ENCODE measurements at regions not wholly inside any gene's neighbourhood (a gene's known extent, or its start where the extent isn't known, plus 50 kb on each side); places are given as distances from the start of the nearest gene placed in this dataset.
A peak's percentile ranks its signal among the peaks of the same experiment; 100 is the strongest.

DNA sequence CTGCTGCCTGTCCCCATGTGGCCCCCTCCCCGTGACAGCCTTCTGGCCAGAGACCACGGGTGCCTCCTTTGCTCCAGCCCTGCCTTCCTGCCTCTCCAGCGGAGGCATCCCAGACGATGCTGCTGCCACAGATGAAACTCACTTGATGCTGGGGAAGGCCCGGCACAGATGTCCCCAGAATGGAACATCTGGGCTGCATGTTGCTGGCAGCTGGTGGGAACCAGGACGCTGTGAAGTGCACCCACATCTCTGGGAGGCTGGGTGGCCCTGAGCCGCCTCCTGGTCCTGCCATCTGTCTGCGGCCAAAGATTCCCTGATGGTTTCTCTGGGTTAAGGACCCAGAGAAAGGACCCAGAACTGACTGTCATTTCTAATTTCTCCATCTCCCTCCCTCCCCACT, 51.9 kb upstream of the PTPRS start:
- Histone ChIP-seq H3K27me3 (ENCODE audit: control insufficient read depth, insufficient read depth, low read length) (peaks cover 9% of the 10 kb centered on the region), H3K9me3 (ENCODE audit: control insufficient read depth in 2 of 3, insufficient read depth in 1 of 3, low read length in 3 of 3) (peaks cover 0 to 2% (median 0%) of the 10 kb centered on the region in 3 donors), H3K27ac (ENCODE audit: low read depth in 2 of 2, low read length in 2 of 2) (no peak overlapping the region), H3K4me3 (ENCODE audit: low read length in 3 of 3) (no peak overlapping the region), H3K36me3 (ENCODE audit: control insufficient read depth in 2 of 3, insufficient read depth in 3 of 3, low read length in 3 of 3) (no peaks in the 10 kb centered on the region), H3K9ac (ENCODE audit: low read length in 3 of 3) (no peak overlapping the region), H3K4me1 (ENCODE audit: control insufficient read depth in 2 of 3, insufficient read depth in 2 of 3, low read depth in 1 of 3, low read length in 3 of 3) (no peaks in the 10 kb centered on the region)
- no peak for FAIRE-seq
- intact Hi-C loops (cut with DNase I), result no loop called here
- TF ChIP-seq CTCF (IDR thresholded peaks at IDR 0.05; ENCODE audit: borderline replicate concordance, extremely low read depth, insufficient read depth), result no peak
- no peak for DNase-seq

- Histone ChIP-seq H3K4me3 (ENCODE audit: low read length in 3 of 3) (no peak overlapping the region), H3K27me3 (ENCODE audit: control insufficient read depth, insufficient read depth, low read length) (peaks cover 9% of the 10 kb centered on the region), H3K9me3 (ENCODE audit: control insufficient read depth in 2 of 3, insufficient read depth in 1 of 3, low read length in 3 of 3) (no peaks in the 10 kb centered on the region), H3K27ac (ENCODE audit: low read depth in 2 of 2, low read length in 2 of 2) (no peak overlapping the region), H3K4me1 (ENCODE audit: control insufficient read depth in 2 of 3, insufficient read depth in 2 of 3, low read depth in 1 of 3, low read length in 3 of 3) (no peaks in the 10 kb centered on the region), H3K36me3 (ENCODE audit: control insufficient read depth in 2 of 3, insufficient read depth in 3 of 3, low read length in 3 of 3) (no peaks in the 10 kb centered on the region), H3K9ac (ENCODE audit: low read length in 3 of 3) (no peak overlapping the region)
- no peak for TF ChIP-seq CTCF (IDR thresholded peaks at IDR 0.05; ENCODE audit: borderline replicate concordance, extremely low read depth, insufficient read depth)
- intact Hi-C loops (cut with DNase I), result no loop called here
- FAIRE-seq (no peak), DNase-seq (no peak)
These were observed 52.5 kb upstream of the PTPRS start for GRCh38 chr19:5393088-5393487.

DNA sequence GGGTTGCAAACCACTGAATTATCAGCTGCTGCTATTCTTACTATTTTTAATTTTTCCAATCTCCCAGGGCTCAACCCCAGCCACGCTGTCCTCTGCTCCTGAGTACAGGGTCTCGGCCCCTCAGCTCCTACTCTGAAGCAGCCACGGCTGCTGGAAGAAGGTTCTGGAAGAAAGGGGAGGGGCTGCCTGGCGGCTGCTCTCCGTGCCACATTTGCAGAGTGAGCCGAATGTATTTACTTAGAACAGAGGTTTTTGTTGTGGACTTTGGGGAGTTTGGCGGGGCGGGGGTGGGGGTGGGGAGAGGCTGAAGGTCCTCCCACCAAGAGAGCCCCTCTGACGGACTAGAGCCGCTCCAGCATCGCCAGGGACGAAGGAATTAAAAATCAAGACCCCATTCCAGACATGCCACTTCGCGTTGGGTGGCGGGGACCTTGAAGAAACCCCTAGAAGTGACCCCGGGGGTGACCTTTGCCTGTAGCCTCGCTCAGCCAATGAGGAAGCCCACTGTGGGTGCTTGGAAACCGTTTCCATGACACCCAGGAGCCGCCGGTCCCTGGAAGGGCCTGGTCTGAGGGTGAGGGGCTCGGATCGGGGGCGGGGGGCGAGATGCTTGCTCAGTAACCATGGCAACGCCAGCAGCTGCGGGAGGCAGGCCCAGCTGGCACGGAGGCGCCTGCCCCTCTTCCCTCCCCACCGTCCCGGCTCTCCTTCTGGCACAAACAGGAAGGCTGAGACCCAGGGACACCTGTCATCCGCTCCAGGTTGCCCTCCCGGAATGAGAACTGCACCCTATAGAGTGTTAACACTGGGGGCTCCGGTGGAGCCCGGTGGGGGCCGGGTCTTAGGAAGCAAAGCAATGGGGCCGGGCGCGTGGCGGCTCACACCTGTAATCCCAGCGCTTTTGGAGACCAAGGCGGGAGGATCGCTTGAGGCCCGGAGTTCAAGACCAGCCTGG, 54.2 kb upstream of the PTPRS start:
- no peak for TF ChIP-seq CTCF (IDR thresholded peaks at IDR 0.05; ENCODE audit: borderline replicate concordance, extremely low read depth, insufficient read depth)
- FAIRE-seq, result no peak
- intact Hi-C loops (cut with DNase I), result no loop called here
- no peaks in the 10 kb centered on the region for H3K4me1 ChIP-seq (ENCODE audit: control insufficient read depth in 2 of 3, insufficient read depth in 2 of 3, low read depth in 1 of 3, low read length in 3 of 3)
- no peak overlapping the region for H3K27ac ChIP-seq (ENCODE audit: low read depth in 2 of 2, low read length in 2 of 2)
- no peak overlapping the region for H3K9ac ChIP-seq (ENCODE audit: low read length in 3 of 3)
- H3K27me3 ChIP-seq (ENCODE audit: control insufficient read depth, insufficient read depth, low read length), result peaks cover 9% of the 10 kb centered on the region
- H3K9me3 ChIP-seq (ENCODE audit: control insufficient read depth in 2 of 3, insufficient read depth in 1 of 3, low read length in 3 of 3), result no peaks in the 10 kb centered on the region
- DNase-seq, result peak in 1 of 5 donors; percentile 58
- H3K4me3 ChIP-seq (ENCODE audit: low read length in 3 of 3), result no peak overlapping the region
- no peaks in the 10 kb centered on the region for H3K36me3 ChIP-seq (ENCODE audit: control insufficient read depth in 2 of 3, insufficient read depth in 3 of 3, low read length in 3 of 3)
